H9 (cell line): ENCODE measurements at regions not wholly inside any gene's neighbourhood (a gene's known extent, or its start where the extent isn't known, plus 50 kb on each side); places are given as distances from the start of the nearest gene placed in this dataset.

Experiments used
- DNase-seq: peaks from one replicate; pipeline ENCODE4 v3.0.0-alpha.2; 2017
- H2AFZ ChIP-seq: one replicate; pipeline ENCODE4 v1.6.1; 2013; ENCODE audit warnings: mild to moderate bottlenecking, low read length, control low read depth, moderate library complexity
- H2AK5ac ChIP-seq: 2 replicates; pipeline ENCODE4 v1.6.1; 2013; ENCODE audit warnings: low read length, control low read depth, mixed read lengths; ENCODE audit not compliant: insufficient read length
- H2BK120ac ChIP-seq: one replicate; pipeline ENCODE4 v1.6.1; 2013; ENCODE audit warnings: low read depth, mild to moderate bottlenecking, low read length, control low read depth, inconsistent platforms; ENCODE audit not compliant: poor library complexity, severe bottlenecking
- H2BK12ac ChIP-seq: 2 replicates; pipeline ENCODE4 v1.6.1; 2013; ENCODE audit warnings: low read length, control low read depth, mixed read lengths, low read depth; ENCODE audit not compliant: insufficient read length
- H2BK15ac ChIP-seq: 2 replicates; pipeline ENCODE4 v1.6.1; 2013; ENCODE audit warnings: low read depth, low read length, control low read depth
- H2BK20ac ChIP-seq: one replicate; pipeline ENCODE4 v1.6.1; 2013; ENCODE audit warnings: low read depth, mild to moderate bottlenecking, low read length, control low read depth, inconsistent platforms; ENCODE audit not compliant: poor library complexity, severe bottlenecking
- H2BK5ac ChIP-seq: 2 replicates; pipeline ENCODE4 v1.6.1; 2013; ENCODE audit warnings: low read length, control low read depth, mixed read lengths; ENCODE audit not compliant: insufficient read length
- H3K14ac ChIP-seq: 2 replicates; pipeline ENCODE4 v1.6.1; 2013; ENCODE audit warnings: low read length, control low read depth; ENCODE audit not compliant: insufficient read depth
- H3K18ac ChIP-seq: 2 replicates; pipeline ENCODE4 v1.6.1; 2013; ENCODE audit warnings: low read depth, mild to moderate bottlenecking, mixed read lengths, low read length, control low read depth; ENCODE audit not compliant: insufficient read length
- H3K23ac ChIP-seq: 2 replicates; pipeline ENCODE4 v1.6.1; 2013; ENCODE audit warnings: low read length, control low read depth, mixed read lengths, low read depth; ENCODE audit not compliant: insufficient read length
- H3K23me2 ChIP-seq: 2 replicates; pipeline ENCODE4 v1.6.1; 2013; ENCODE audit warnings: low read depth, mild to moderate bottlenecking, mixed read lengths, low read length, control low read depth; ENCODE audit not compliant: insufficient read length, poor library complexity, severe bottlenecking
- H3K27ac ChIP-seq: 2 replicates; pipeline ENCODE4 v1.5.1; 2013; ENCODE audit warnings: low read length, control low read depth, mixed read lengths, low read depth; ENCODE audit not compliant: insufficient read length
- H3K27me3 ChIP-seq: 2 replicates; pipeline ENCODE4 v1.6.1; 2013; ENCODE audit warnings: low read length, control low read depth, inconsistent platforms; ENCODE audit not compliant: insufficient read depth
- H3K4ac ChIP-seq: 2 replicates; pipeline ENCODE4 v1.6.1; 2013; ENCODE audit warnings: low read depth, mild to moderate bottlenecking, control low read depth, inconsistent platforms, low read length, moderate library complexity
- H3K4me1 ChIP-seq: 2 replicates; pipeline ENCODE4 v1.6.1; 2013; ENCODE audit warnings: low read length, control low read depth, inconsistent platforms; ENCODE audit not compliant: insufficient read depth
- H3K4me2 ChIP-seq: 2 replicates; pipeline ENCODE4 v1.6.1; 2013; ENCODE audit warnings: low read length, control low read depth, mixed read lengths; ENCODE audit not compliant: insufficient read length, insufficient read depth
- H3K56ac ChIP-seq: 2 replicates; pipeline ENCODE4 v1.6.1; 2013; ENCODE audit warnings: low read depth, mild to moderate bottlenecking, mixed read lengths, low read length, control low read depth; ENCODE audit not compliant: insufficient read length
- H3K79me1 ChIP-seq: 2 replicates; pipeline ENCODE4 v1.6.1; 2013; ENCODE audit warnings: low read depth, mild to moderate bottlenecking, moderate library complexity, low read length, control low read depth, inconsistent platforms; ENCODE audit not compliant: insufficient read depth, poor library complexity, severe bottlenecking
- H3K79me2 ChIP-seq: 2 replicates; pipeline ENCODE4 v1.6.1; 2013; ENCODE audit warnings: low read length, control low read depth, inconsistent platforms; ENCODE audit not compliant: insufficient read depth
- H3K9ac ChIP-seq: 2 replicates; pipeline ENCODE4 v1.6.1; 2013; ENCODE audit warnings: low read length, control low read depth, mixed read lengths; ENCODE audit not compliant: insufficient read length; ENCODE audit errors: extremely low read depth
- H3K9me3 ChIP-seq: one replicate; pipeline ENCODE4 v1.6.1; 2013; ENCODE audit warnings: low read depth, low read length, inconsistent platforms; ENCODE audit not compliant: control insufficient read depth
- H3T11ph ChIP-seq: one replicate; pipeline ENCODE4 v1.6.1; 2013; ENCODE audit warnings: mild to moderate bottlenecking, low read length, control low read depth, inconsistent platforms
- H4K20me1 ChIP-seq: one replicate; pipeline ENCODE4 v1.6.1; 2013; ENCODE audit not compliant: control insufficient read depth, insufficient read length, insufficient read depth
- H4K5ac ChIP-seq: 2 replicates; pipeline ENCODE4 v1.6.1; 2013; ENCODE audit warnings: low read depth, mild to moderate bottlenecking, mixed read lengths, low read length, control low read depth; ENCODE audit not compliant: insufficient read length
- H4K8ac ChIP-seq: replicated peaks from 2 replicates; pipeline ENCODE4 v1.6.1; 2013; ENCODE audit warnings: low read length, control low read depth, mixed read lengths, low read depth; ENCODE audit not compliant: insufficient read length
- H4K91ac ChIP-seq: 2 replicates; pipeline ENCODE4 v1.6.1; 2013; ENCODE audit warnings: low read depth, mild to moderate bottlenecking, moderate library complexity, mixed read lengths, low read length, control low read depth; ENCODE audit not compliant: insufficient read length
- H3K27ac Mint-ChIP-seq, 3 experiments: 2 replicates in 2 of 3; 3 replicates in 1 of 3; pipeline ENCODE4 v1.8.0; 2020 to 2021; ENCODE audit warnings: mixed read lengths in 3 of 3, mild to moderate bottlenecking in 1 of 3, moderate library complexity in 1 of 3
- H3K27me3 Mint-ChIP-seq: 2 replicates; pipeline ENCODE4 v1.8.0; 2021; ENCODE audit warnings: low read depth, mild to moderate bottlenecking, moderate library complexity, mixed read lengths
- H3K36me3 Mint-ChIP-seq, 3 experiments: 2 replicates in 2 of 3; 3 replicates in 1 of 3; pipeline ENCODE4 v1.8.0; 2020 to 2021; ENCODE audit warnings: low read depth in 3 of 3, mixed read lengths in 3 of 3; ENCODE audit not compliant: insufficient read depth in 1 of 3
- H3K4me1 Mint-ChIP-seq, 2 experiments: 2 replicates each; pipeline ENCODE4 v1.8.0; 2020; ENCODE audit warnings: mixed read lengths in 2 of 2
- H3K4me3 Mint-ChIP-seq, 2 experiments: 2 replicates in 1 of 2; 3 replicates in 1 of 2; pipeline ENCODE4 v1.8.0; 2020 to 2021; ENCODE audit warnings: mild to moderate bottlenecking in 2 of 2, mixed read lengths in 2 of 2, moderate library complexity in 1 of 2
- H3K9me3 Mint-ChIP-seq, 2 experiments: 2 replicates in 1 of 2; 3 replicates in 1 of 2; pipeline ENCODE4 v1.8.0; 2020; ENCODE audit warnings: mild to moderate bottlenecking in 2 of 2, mixed read lengths in 2 of 2, moderate library complexity in 1 of 2
- WGBS: extraction: QIAGEN DNeasy Blood & Tissue Kit; methylation state at CpG from one replicate; pipeline ENCODE4 v1.1.7; 2013; ENCODE audit warnings: missing lambda C conversion rate, low lambda C conversion rate, mixed read lengths; ENCODE audit not compliant: insufficient read length; ENCODE audit errors: extremely low coverage; 5-methylcytosine and 5-hydroxymethylcytosine counted together
- TF ChIP-seq, protein P1 (sequence below): fragments of 200-600 bp; sonication (generic); conservative IDR thresholded peaks from 3 replicates; pipeline ENCODE4 v1.8.0; 2021; ENCODE audit warnings: antibody characterized with exemption, mild to moderate bottlenecking

DNA sequence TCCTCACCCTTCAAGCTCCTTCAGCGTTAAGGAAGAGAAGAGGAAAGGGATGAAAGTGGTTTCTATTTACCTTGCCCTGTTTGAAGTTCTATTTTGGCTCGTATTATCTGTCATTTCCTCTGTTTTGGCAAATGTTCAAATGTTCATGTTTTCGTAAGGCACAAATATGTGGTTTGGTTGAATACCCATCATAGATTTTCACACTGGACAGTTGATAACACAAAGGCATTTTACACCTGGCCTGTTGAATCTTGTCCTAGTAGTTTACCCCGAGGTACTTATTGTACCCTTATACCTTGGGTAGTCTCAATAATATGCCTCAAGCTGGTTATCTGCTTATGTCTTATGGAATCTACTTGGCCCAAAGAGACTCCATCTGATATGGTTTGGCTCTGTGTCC is 706.9 kb downstream of the METTL15 start:
- Histone ChIP-seq H4K5ac (no peak overlapping the region), H2AFZ (no peak overlapping the region), H2BK120ac (no peak overlapping the region), H2BK5ac (no peak overlapping the region), H3K9me3 (no peaks in the 10 kb centered on the region), H3K9ac (no peak overlapping the region), H3K18ac (no peak overlapping the region), H3K79me2 (no peaks in the 10 kb centered on the region), H3K14ac (no peak overlapping the region), H4K20me1 (no peaks in the 10 kb centered on the region), H3K4me2 (no peak overlapping the region), H2AK5ac (no peak overlapping the region), H3K4ac (no peak overlapping the region), H4K8ac (no peak overlapping the region), H3K79me1 (no peaks in the 10 kb centered on the region), H3K23me2 (no peaks in the 10 kb centered on the region), H2BK15ac (no peak overlapping the region), H3T11ph (no peak overlapping the region), H4K91ac (no peak overlapping the region), H3K4me1 (no peaks in the 10 kb centered on the region), H2BK12ac (no peak overlapping the region), H3K56ac (no peak overlapping the region), H3K27me3 (no peaks in the 10 kb centered on the region; the same call in 1 of the 2 replicates), H3K23ac (no peak overlapping the region), H2BK20ac (no peak overlapping the region), H3K27ac (no peak overlapping the region)
- H3K27ac Mint-ChIP-seq = no peak overlapping the region
- TF ChIP-seq, protein P1, sequence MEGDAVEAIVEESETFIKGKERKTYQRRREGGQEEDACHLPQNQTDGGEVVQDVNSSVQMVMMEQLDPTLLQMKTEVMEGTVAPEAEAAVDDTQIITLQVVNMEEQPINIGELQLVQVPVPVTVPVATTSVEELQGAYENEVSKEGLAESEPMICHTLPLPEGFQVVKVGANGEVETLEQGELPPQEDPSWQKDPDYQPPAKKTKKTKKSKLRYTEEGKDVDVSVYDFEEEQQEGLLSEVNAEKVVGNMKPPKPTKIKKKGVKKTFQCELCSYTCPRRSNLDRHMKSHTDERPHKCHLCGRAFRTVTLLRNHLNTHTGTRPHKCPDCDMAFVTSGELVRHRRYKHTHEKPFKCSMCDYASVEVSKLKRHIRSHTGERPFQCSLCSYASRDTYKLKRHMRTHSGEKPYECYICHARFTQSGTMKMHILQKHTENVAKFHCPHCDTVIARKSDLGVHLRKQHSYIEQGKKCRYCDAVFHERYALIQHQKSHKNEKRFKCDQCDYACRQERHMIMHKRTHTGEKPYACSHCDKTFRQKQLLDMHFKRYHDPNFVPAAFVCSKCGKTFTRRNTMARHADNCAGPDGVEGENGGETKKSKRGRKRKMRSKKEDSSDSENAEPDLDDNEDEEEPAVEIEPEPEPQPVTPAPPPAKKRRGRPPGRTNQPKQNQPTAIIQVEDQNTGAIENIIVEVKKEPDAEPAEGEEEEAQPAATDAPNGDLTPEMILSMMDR = no peak
- 0 out of 7 replicates have a peak, but pooled peaks cover 0 to 1% (median 0%) of the 10 kb centered on the region in 3 experiments for H3K36me3 Mint-ChIP-seq
- DNase-seq = no peak
- no peak overlapping the region for H3K4me3 Mint-ChIP-seq
- H3K9me3 Mint-ChIP-seq = no peaks in the 10 kb centered on the region
- H3K4me1 Mint-ChIP-seq = no peaks in the 10 kb centered on the region; a peak in 1 of 4 replicates
- H3K27me3 Mint-ChIP-seq = no peaks in the 10 kb centered on the region
- WGBS = no CpG with 5 or more reads among the region's 4 CpGs
